ENCODE measurements at regions not wholly inside any gene's neighbourhood (a gene's known extent, or its start where the extent isn't known, plus 50 kb on each side); places are given as distances from the start of the nearest gene placed in this dataset.

DNA sequence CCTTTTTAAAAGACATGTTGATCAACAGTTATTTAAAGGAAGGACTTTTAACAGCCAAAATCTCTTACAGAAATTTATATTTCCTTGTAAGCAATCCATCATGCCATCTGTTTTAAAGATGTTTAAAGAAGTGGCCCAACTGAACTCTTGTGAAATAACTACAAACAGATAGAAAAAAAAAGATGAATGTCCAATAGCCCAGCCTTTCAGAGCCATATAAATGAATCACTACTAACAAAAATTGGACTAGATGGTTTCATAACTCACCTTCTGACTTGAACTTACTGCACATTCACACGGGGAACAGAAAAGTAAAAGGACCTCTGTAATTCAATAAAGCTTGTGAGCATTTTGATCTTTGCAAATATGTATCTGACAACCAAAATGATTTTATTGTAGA lies 319.0 kb upstream of the CHAC2 start:
- H3K36me3 ChIP-seq (replicated peaks; ENCODE audit: insufficient read depth, low read length), result no peaks in the 10 kb centered on the region
- H3K27me3 ChIP-seq (replicated peaks; ENCODE audit: insufficient read depth, low read length), result no peaks in the 10 kb centered on the region
- DNase-seq, result no peak
- TF ChIP-seq EZH2phosphoT487 (IDR thresholded peaks at IDR 0.05; ENCODE audit: low read length) (no peak), EZH2 (optimal IDR thresholded peaks at IDR 0.05; ENCODE audit: low read depth, low read length) (no peak)
- TF ChIP-seq, protein P1, sequence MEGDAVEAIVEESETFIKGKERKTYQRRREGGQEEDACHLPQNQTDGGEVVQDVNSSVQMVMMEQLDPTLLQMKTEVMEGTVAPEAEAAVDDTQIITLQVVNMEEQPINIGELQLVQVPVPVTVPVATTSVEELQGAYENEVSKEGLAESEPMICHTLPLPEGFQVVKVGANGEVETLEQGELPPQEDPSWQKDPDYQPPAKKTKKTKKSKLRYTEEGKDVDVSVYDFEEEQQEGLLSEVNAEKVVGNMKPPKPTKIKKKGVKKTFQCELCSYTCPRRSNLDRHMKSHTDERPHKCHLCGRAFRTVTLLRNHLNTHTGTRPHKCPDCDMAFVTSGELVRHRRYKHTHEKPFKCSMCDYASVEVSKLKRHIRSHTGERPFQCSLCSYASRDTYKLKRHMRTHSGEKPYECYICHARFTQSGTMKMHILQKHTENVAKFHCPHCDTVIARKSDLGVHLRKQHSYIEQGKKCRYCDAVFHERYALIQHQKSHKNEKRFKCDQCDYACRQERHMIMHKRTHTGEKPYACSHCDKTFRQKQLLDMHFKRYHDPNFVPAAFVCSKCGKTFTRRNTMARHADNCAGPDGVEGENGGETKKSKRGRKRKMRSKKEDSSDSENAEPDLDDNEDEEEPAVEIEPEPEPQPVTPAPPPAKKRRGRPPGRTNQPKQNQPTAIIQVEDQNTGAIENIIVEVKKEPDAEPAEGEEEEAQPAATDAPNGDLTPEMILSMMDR (IDR thresholded peaks at IDR 0.05; ENCODE audit: low read length), result no peak
- peaks cover 24% of the 10 kb centered on the region for H3K4me1 ChIP-seq (ENCODE audit: low read length)
- H3K9me3 ChIP-seq (replicated peaks; ENCODE audit: insufficient read depth, low read length), result no peaks in the 10 kb centered on the region
- H4K20me1 ChIP-seq (ENCODE audit: insufficient read depth, low read length), result no peaks in the 10 kb centered on the region
- H3K79me2 ChIP-seq (ENCODE audit: low read length), result no peaks in the 10 kb centered on the region
- H3K4me2 ChIP-seq (ENCODE audit: low read depth, low read length), result no peak overlapping the region
- no peak overlapping the region for H3K9ac ChIP-seq (ENCODE audit: low read length)
- H3K27ac ChIP-seq (ENCODE audit: low read length), result no peak overlapping the region
- no peak overlapping the region for H3K4me3 ChIP-seq (ENCODE audit: low read length)
- H3K9me2 ChIP-seq (replicated peaks; ENCODE audit: insufficient read depth, low read length), result no peaks in the 10 kb centered on the region
- H2AFZ ChIP-seq (ENCODE audit: low read length), result no peak overlapping the region
- peaks cover 3% of the 10 kb centered on the region; the same call in 1 of the 2 replicates for H3F3A ChIP-seq (ENCODE audit: insufficient read depth, low read length)

- no peak for TF ChIP-seq EZH2 (optimal IDR thresholded peaks at IDR 0.05; ENCODE audit: low read depth, low read length)
- TF ChIP-seq, protein P1 (IDR thresholded peaks at IDR 0.05; ENCODE audit: low read length), result no peak
- H3K4me1 ChIP-seq (ENCODE audit: low read length), result peaks cover 24% of the 10 kb centered on the region
- peaks cover 3% of the 10 kb centered on the region; the same call in 1 of the 2 replicates for H3F3A ChIP-seq (ENCODE audit: insufficient read depth, low read length)
- no peaks in the 10 kb centered on the region for H3K9me2 ChIP-seq (replicated peaks; ENCODE audit: insufficient read depth, low read length)
- H3K9me3 ChIP-seq (replicated peaks; ENCODE audit: insufficient read depth, low read length), result no peaks in the 10 kb centered on the region
- no peak overlapping the region for H3K4me2 ChIP-seq (ENCODE audit: low read depth, low read length)
- no peak overlapping the region for H3K9ac ChIP-seq (ENCODE audit: low read length)
- H3K27ac ChIP-seq (ENCODE audit: low read length), result no peak overlapping the region
- H2AFZ ChIP-seq (ENCODE audit: low read length), result no peak overlapping the region
- no peaks in the 10 kb centered on the region for H3K27me3 ChIP-seq (replicated peaks; ENCODE audit: insufficient read depth, low read length)
- H4K20me1 ChIP-seq (ENCODE audit: insufficient read depth, low read length), result no peaks in the 10 kb centered on the region
- no peak overlapping the region for H3K4me3 ChIP-seq (ENCODE audit: low read length)
- no peaks in the 10 kb centered on the region for H3K79me2 ChIP-seq (ENCODE audit: low read length)
- H3K36me3 ChIP-seq (replicated peaks; ENCODE audit: insufficient read depth, low read length), result no peaks in the 10 kb centered on the region
- no peak for DNase-seq
Observed at GRCh38 chr2:53448086-53448485, 319.5 kb upstream of the CHAC2 start.

GRCh38 chr2:53445383-53446070 lies 322.1 kb upstream of the CHAC2 start:
- Histone ChIP-seq H3K9ac (ENCODE audit: low read length) (peak overlapping the region; percentile 8; the same call in 1 of the 2 replicates), H3K9me3 (replicated peaks; ENCODE audit: insufficient read depth, low read length) (no peaks in the 10 kb centered on the region), H2AFZ (ENCODE audit: low read length) (peak overlapping the region; percentile 35), H3K36me3 (replicated peaks; ENCODE audit: insufficient read depth, low read length) (no peaks in the 10 kb centered on the region), H4K20me1 (ENCODE audit: insufficient read depth, low read length) (no peaks in the 10 kb centered on the region), H3K27ac (ENCODE audit: low read length) (peak overlapping the region; percentile 59; the same call in 1 of the 2 replicates), H3K4me2 (ENCODE audit: low read depth, low read length) (peak overlapping the region; percentile 53), H3K4me1 (ENCODE audit: low read length) (peaks cover 24% of the 10 kb centered on the region), H3K9me2 (replicated peaks; ENCODE audit: insufficient read depth, low read length) (no peaks in the 10 kb centered on the region), H3K79me2 (ENCODE audit: low read length) (no peaks in the 10 kb centered on the region), H3K27me3 (replicated peaks; ENCODE audit: insufficient read depth, low read length) (no peaks in the 10 kb centered on the region), H3F3A (ENCODE audit: insufficient read depth, low read length) (peaks cover 3% of the 10 kb centered on the region; the same call in 1 of the 2 replicates), H3K4me3 (ENCODE audit: low read length) (peak overlapping the region; percentile 21; the same call in 1 of the 2 replicates)
- DNase-seq, result peak; percentile 63
- TF ChIP-seq EZH2 (optimal IDR thresholded peaks at IDR 0.05; ENCODE audit: low read depth, low read length) (no peak), EZH2phosphoT487 (IDR thresholded peaks at IDR 0.05; ENCODE audit: low read length) (no peak)
- TF ChIP-seq, protein P1 (IDR thresholded peaks at IDR 0.05; ENCODE audit: low read length), result no peak
